ENCODE measurements at regions not wholly inside any gene's neighbourhood (a gene's known extent, or its start where the extent isn't known, plus 50 kb on each side); places are given as distances from the start of the nearest gene placed in this dataset.

GRCh38 chr14:76314521-76315034, 61.4 kb upstream of the ESRRB start:
- no peak for TF ChIP-seq CTCF (IDR thresholded peaks at IDR 0.05)
- TF ChIP-seq POLR2A (IDR thresholded peaks at IDR 0.05): no peak

Measured in lower leg skin (tissue), 3 donors.